IMR-90 (cell line): ENCODE measurements at regions not wholly inside any gene's neighbourhood (a gene's known extent, or its start where the extent isn't known, plus 50 kb on each side); places are given as distances from the start of the nearest gene placed in this dataset.

ENCODE experiments used
- ELK1 ChIP-seq: fragments of 150-350 bp; IDR thresholded peaks from 2 replicates; pipeline ENCODE4 v1.6.1; 2016; ENCODE audit warnings: low read depth, mild to moderate bottlenecking, low read length, moderate library complexity, borderline replicate concordance
- POLR2A ChIP-seq: IDR thresholded peaks from 2 replicates; pipeline ENCODE4 v1.6.1; 2012; ENCODE audit warnings: mild to moderate bottlenecking, low read depth, low read length
- RAD21 ChIP-seq: IDR thresholded peaks from 2 replicates; pipeline ENCODE4 v1.6.1; 2012; ENCODE audit warnings: low read length, improper control_type of control experiment
- RCOR1 ChIP-seq: IDR thresholded peaks from 2 replicates; pipeline ENCODE4 v1.6.1; 2012; ENCODE audit warnings: mild to moderate bottlenecking, low read length, improper control_type of control experiment; ENCODE audit not compliant: insufficient replicate concordance
- RFX5 ChIP-seq: IDR thresholded peaks from 2 replicates; pipeline ENCODE4 v1.8.0; 2012; ENCODE audit warnings: low read depth, mild to moderate bottlenecking, low read length, moderate library complexity
- TF ChIP-seq, protein P1 (sequence below): conservative IDR thresholded peaks from 2 replicates; pipeline ENCODE4 v1.5.1; 2012; ENCODE audit warnings: mild to moderate bottlenecking, low read depth, low read length, improper control_type of control experiment

DNA sequence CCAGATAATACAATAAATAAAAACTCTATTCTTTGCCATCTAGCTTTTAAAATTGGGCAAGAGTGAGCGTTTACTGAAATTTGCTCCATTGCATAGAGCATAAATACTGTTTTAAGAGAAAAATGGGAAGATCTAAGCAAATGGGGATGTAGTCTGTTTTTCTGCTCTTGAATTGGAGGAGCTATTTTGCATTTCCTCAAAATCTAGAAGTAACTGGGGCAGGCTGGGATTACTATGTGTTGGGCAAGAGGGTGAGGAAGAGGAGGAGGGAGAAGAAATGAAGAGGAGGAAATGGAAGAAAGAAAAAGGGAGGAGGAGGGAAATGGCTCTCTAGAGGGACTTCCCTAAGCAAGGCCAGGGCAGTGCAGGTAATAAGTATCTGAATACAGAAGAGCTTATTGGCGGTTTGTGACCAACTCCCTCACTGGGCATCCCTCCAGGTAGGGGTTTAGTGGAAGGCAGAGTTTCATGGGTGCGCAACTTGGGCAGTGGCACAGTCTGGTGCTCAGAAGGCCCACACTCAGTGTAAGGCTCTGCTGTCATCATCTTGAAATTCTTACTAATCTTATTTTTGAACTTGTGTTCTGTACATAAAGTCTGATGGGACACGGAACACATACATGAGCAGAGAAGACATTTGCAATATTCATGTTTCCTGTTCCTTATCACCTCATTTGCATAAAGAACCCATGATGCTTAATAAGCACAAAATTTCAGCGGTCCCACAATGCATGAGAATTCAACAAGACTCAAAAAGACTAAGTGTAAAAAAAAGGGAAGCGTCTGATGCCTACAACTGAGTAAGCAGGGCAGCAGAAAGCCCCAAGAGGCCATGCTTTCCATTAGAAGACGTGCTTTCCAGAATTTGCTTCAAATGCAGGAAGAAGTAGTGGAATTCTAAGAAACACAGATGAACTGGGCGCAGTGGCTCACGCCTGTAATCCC, 116.9 kb downstream of the EVX1 start:
- TF ChIP-seq, protein P1, sequence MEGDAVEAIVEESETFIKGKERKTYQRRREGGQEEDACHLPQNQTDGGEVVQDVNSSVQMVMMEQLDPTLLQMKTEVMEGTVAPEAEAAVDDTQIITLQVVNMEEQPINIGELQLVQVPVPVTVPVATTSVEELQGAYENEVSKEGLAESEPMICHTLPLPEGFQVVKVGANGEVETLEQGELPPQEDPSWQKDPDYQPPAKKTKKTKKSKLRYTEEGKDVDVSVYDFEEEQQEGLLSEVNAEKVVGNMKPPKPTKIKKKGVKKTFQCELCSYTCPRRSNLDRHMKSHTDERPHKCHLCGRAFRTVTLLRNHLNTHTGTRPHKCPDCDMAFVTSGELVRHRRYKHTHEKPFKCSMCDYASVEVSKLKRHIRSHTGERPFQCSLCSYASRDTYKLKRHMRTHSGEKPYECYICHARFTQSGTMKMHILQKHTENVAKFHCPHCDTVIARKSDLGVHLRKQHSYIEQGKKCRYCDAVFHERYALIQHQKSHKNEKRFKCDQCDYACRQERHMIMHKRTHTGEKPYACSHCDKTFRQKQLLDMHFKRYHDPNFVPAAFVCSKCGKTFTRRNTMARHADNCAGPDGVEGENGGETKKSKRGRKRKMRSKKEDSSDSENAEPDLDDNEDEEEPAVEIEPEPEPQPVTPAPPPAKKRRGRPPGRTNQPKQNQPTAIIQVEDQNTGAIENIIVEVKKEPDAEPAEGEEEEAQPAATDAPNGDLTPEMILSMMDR = no peak
- no peak for TF ChIP-seq ELK1
- TF ChIP-seq RCOR1 = no peak
- TF ChIP-seq RFX5 = no peak
- TF ChIP-seq RAD21 = no peak
- no peak for TF ChIP-seq POLR2A
